Esophagus muscularis mucosa (tissue), 3 donors: ENCODE measurements at regions not wholly inside any gene's neighbourhood (a gene's known extent, or its start where the extent isn't known, plus 50 kb on each side); places are given as distances from the start of the nearest gene placed in this dataset.

Source experiments
- CTCF ChIP-seq, 3 experiments: fragments of 200-600 bp in 2 of 3; fragments of 450-650 bp in 1 of 3; sonication (generic) in 2 of 3; IDR thresholded peaks; one replicate each; pipeline ENCODE4 v1.5.1; 2017 to 2019; ENCODE audit warnings: antibody characterized with exemption in 3 of 3, mild to moderate bottlenecking in 2 of 3, moderate library complexity in 1 of 3
- EP300 ChIP-seq: sonication (generic); formaldehyde crosslinking; IDR thresholded peaks from one replicate; pipeline ENCODE4 v1.6.1; 2017; ENCODE audit warnings: antibody characterized with exemption

GRCh38 chr6:105458084-105458483 lies 55.2 kb upstream of the PREP start:
- no peak for TF ChIP-seq EP300
- TF ChIP-seq CTCF (IDR thresholded peaks at IDR 0.05) = no peak
